Activated T-cell treated with anti-CD3 and anti-CD28 coated beads, Interleukin-2, amount 50 U/mL, for 4 hours (primary cell): ENCODE measurements at regions not wholly inside any gene's neighbourhood (a gene's known extent, or its start where the extent isn't known, plus 50 kb on each side); places are given as distances from the start of the nearest gene placed in this dataset.
"Not testable (repeated sequence)": the region's sequence is repeated elsewhere in the genome, so short reads cannot be mapped to it uniquely, and the experiment has no call there.

Experiments used
- ATAC-seq, 2 donors: fragments of 200-7000 bp; cut with Tn5 transposase; one replicate each; pipeline ENCODE4 v1.10.0; 2021
- DNase-seq: peaks from one replicate; pipeline ENCODE4 v3.0.0-alpha.2; 2020
- H3K27me3 Mint-ChIP-seq: one replicate; pipeline ENCODE4 v1.8.0; 2021; ENCODE audit warnings: low read depth, mixed read lengths
- H3K36me3 Mint-ChIP-seq: one replicate; pipeline ENCODE4 v1.8.0; 2022; ENCODE audit warnings: mixed read lengths; ENCODE audit not compliant: insufficient read depth
- H3K4me1 Mint-ChIP-seq: one replicate; pipeline ENCODE4 v1.8.0; 2021; ENCODE audit warnings: low read depth, mixed read lengths
- H3K4me3 Mint-ChIP-seq: one replicate; pipeline ENCODE4 v1.8.0; 2021; ENCODE audit warnings: mild to moderate bottlenecking, moderate library complexity, mixed read lengths
- H3K9me3 Mint-ChIP-seq: one replicate; pipeline ENCODE4 v1.8.0; 2021; ENCODE audit warnings: mixed read lengths

DNA sequence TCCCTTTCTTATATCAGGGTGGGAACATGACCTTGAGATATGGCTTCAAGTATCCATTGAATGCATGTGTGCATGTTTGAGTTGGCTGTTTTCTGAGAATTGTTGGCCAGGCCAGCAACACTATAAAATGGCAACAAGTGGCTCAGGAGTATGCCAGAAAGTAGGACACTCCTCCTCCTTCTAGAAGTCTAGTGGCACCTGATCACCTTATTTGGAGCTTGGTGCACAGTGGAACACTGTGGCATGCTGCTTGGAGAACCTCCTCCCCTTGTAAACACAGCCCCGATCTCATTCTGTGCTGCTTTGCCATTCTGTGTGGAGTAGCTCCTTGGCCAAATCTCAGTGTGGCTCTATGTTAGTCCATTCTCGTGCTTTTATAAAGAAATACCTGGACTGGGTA is 114.8 kb upstream of the NDN start:
- ATAC-seq (no peak), DNase-seq (no peak)
- no peak overlapping the region for H3K4me3 Mint-ChIP-seq
- H3K4me1 Mint-ChIP-seq, result no peaks in the 10 kb centered on the region
- peaks cover 14% of the 10 kb centered on the region for H3K9me3 Mint-ChIP-seq
- H3K36me3 Mint-ChIP-seq, result no peaks in the 10 kb centered on the region
- no peaks in the 10 kb centered on the region for H3K27me3 Mint-ChIP-seq

DNA sequence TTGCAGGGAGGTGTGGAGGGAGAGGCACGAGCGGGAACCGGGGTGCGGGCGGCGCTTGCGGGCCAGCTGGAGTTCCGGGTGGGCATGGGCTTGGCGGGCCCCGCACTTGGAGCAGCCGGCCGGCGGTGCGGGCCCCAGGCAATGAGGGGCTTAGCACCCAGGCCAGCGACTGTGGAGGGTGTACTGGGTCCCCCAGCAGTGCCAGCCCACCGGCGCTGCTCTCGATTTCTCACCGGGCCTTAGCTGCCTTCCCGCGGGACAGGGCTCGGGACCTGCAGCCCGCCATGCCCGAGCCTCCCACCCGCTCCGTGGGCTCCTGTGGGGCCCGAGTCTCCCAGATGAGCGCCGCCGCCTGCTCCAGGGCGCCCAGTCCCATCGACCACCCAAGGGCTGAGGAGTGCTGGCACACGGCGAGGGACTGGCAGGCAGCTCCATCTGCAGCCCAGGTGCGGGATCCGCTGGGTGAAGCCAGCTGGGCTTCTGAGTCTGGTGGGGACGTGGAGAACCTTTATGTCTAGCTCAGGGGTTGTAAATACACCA is 115.9 kb upstream of the NDN start:
- H3K27me3 Mint-ChIP-seq, H3K4me3 Mint-ChIP-seq, H3K36me3 Mint-ChIP-seq, ATAC-seq, H3K4me1 Mint-ChIP-seq, DNase-seq: not testable (repeated sequence)
- H3K9me3 Mint-ChIP-seq, result peaks cover 14% of the 10 kb centered on the region

DNA sequence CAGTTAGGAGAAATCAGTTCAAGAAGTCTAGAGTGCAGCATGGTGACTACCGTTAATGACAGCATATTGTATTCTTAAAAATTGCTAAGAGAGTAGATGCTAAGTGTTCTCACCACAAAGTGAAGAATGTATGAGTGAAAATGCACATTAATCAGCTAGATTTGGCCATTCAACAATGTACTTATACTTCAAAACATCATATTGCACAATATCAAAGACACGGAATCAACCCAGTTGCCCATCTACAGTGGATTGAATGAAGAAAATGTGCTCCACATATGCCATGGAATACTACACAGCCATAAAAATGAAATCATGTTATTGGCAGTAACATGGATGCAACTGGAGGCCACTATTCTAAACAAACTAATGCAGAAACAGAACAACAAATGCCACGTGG is 119.9 kb upstream of the NDN start:
- Mint-ChIP-seq H3K9me3 (peaks cover 7% of the 10 kb centered on the region), H3K4me1 (no peaks in the 10 kb centered on the region), H3K36me3 (no peaks in the 10 kb centered on the region), H3K27me3 (no peaks in the 10 kb centered on the region), H3K4me3 (no peak overlapping the region)
- ATAC-seq, result no peak
- DNase-seq, result no peak

- DNase-seq, result no peak
- Mint-ChIP-seq H3K27me3 (no peaks in the 10 kb centered on the region), H3K36me3 (no peaks in the 10 kb centered on the region), H3K4me1 (no peaks in the 10 kb centered on the region), H3K4me3 (no peak overlapping the region), H3K9me3 (peaks cover 6% of the 10 kb centered on the region)
- no peak for ATAC-seq
Measured at GRCh38 chr15:23823508-23823907, 136.4 kb upstream of the NDN start.

- Mint-ChIP-seq H3K4me1 (no peaks in the 10 kb centered on the region), H3K36me3 (no peaks in the 10 kb centered on the region), H3K4me3 (no peak overlapping the region), H3K27me3 (no peaks in the 10 kb centered on the region), H3K9me3 (peaks cover 17% of the 10 kb centered on the region)
- DNase-seq, result no peak
- no peak for ATAC-seq
Measured at GRCh38 chr15:23828786-23829185, 141.7 kb upstream of the NDN start.

- Mint-ChIP-seq H3K27me3 (no peaks in the 10 kb centered on the region), H3K4me3 (no peak overlapping the region), H3K4me1 (no peaks in the 10 kb centered on the region), H3K36me3 (no peaks in the 10 kb centered on the region), H3K9me3 (peaks cover 18% of the 10 kb centered on the region)
- DNase-seq (no peak), ATAC-seq (no peak)
Measured at GRCh38 chr15:23835953-23836352, 148.8 kb upstream of the NDN start.

- H3K27me3 Mint-ChIP-seq, result no peaks in the 10 kb centered on the region
- H3K36me3 Mint-ChIP-seq, result no peaks in the 10 kb centered on the region
Measured at GRCh38 chr15:23839893-23840474, 152.9 kb upstream of the NDN start.

DNA sequence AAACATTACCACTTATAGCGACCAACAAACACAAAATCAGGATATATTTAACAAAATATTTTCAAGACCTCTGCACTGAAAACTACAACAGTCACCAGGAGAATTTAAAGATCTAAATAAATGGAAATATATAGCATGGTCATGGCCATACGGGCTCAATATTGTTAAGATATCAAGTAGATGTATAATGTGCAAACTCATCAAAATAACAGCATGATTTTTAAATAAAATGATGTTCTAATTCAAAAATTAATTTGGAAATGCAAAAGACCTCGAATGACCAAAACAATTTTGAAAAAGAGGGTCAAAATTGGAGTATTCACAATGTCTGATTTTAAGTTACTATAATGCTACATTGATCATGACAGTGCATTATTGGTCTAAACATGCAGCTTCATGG is 159.1 kb upstream of the NDN start:
- ATAC-seq (no peak), DNase-seq (no peak)
- Mint-ChIP-seq H3K27me3 (no peaks in the 10 kb centered on the region), H3K9me3 (peaks cover 12% of the 10 kb centered on the region), H3K4me1 (no peaks in the 10 kb centered on the region), H3K4me3 (no peak overlapping the region), H3K36me3 (no peaks in the 10 kb centered on the region)

More at GRCh38 chr15:23839893-23840474, 152.9 kb upstream of the NDN start:
- DNase-seq (no peak), ATAC-seq (no peak)
- Mint-ChIP-seq H3K4me1 (no peaks in the 10 kb centered on the region), H3K4me3 (no peak overlapping the region), H3K9me3 (peaks cover 4% of the 10 kb centered on the region)

DNA sequence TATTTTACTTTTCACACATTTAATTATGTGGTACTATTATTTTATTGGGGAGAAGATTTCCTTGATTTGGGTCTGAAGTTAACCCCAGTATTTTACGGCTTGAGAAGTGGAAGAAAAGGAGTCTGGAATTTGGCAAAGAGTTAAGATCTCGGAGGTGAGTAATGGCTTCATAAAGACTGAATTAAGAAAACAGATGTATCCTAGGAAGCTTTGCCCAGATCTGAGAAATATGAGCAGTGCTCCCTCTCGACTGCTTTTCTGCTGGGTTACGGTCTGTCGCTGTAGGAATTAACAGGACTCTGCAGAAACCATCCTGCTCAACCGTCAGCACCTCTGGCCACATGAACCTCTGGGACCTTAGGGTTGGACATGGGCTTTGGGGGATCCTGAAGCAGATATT is 163.6 kb upstream of the NDN start:
- DNase-seq, result no peak
- Mint-ChIP-seq H3K4me1 (no peaks in the 10 kb centered on the region), H3K9me3 (peaks cover 12% of the 10 kb centered on the region), H3K4me3 (no peak overlapping the region), H3K36me3 (no peaks in the 10 kb centered on the region), H3K27me3 (no peaks in the 10 kb centered on the region)
- ATAC-seq, result no peak

DNA sequence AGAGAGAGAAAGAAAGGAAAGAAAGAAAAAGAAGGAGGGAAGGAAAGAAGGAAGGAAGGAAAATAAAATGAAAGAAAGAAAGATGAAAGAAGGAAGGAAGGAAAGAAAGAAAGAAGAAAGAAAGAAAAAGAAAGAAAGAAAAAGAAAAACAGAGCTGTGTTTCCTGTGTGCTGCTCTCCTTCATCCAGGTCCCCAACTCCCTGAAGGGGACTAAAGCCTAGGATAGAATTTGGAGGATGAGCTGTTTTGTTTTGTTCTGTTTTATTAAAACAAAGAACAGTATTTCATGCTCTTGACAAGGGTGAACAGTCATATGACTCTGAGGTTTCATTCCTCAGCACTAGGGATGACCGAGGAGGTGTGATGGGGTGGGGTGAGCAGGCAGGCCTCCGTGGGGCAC is 164.8 kb upstream of the NDN start:
- H3K27me3 Mint-ChIP-seq, result no peaks in the 10 kb centered on the region
- H3K36me3 Mint-ChIP-seq, result no peaks in the 10 kb centered on the region
- peaks cover 11% of the 10 kb centered on the region for H3K9me3 Mint-ChIP-seq
- ATAC-seq, result no peak
- no peaks in the 10 kb centered on the region for H3K4me1 Mint-ChIP-seq
- H3K4me3 Mint-ChIP-seq, result no peak overlapping the region
- no peak for DNase-seq

DNA sequence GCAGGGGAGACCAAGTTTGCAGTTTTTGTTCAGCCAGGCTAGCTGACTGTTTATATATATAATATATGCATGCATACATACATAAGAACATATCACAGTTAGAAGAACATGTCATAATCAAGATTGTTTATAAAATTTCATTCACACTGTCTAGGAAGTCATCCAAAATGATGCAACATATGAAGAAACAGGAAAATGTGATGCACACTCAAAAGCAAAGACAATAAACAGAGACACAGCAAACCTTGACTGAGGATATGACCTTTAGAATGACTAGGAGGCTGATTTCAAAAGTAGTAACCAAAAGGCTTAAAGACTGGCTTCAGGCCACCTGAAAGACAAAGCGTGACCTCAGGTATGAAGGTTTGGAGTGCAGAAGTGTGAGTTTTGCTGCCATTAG is 166.2 kb upstream of the NDN start:
- H3K4me3 Mint-ChIP-seq, result no peak overlapping the region
- peaks cover 4% of the 10 kb centered on the region for H3K9me3 Mint-ChIP-seq
- no peaks in the 10 kb centered on the region for H3K27me3 Mint-ChIP-seq
- no peak for DNase-seq
- ATAC-seq, result no peak
- H3K36me3 Mint-ChIP-seq, result no peaks in the 10 kb centered on the region
- no peaks in the 10 kb centered on the region for H3K4me1 Mint-ChIP-seq

- no peak overlapping the region for H3K4me3 Mint-ChIP-seq
- H3K4me1 Mint-ChIP-seq, result no peaks in the 10 kb centered on the region
- DNase-seq (no peak), ATAC-seq (no peak)
- H3K9me3 Mint-ChIP-seq, result peaks cover 4% of the 10 kb centered on the region
- no peaks in the 10 kb centered on the region for H3K36me3 Mint-ChIP-seq
- no peaks in the 10 kb centered on the region for H3K27me3 Mint-ChIP-seq
Measured at GRCh38 chr15:23854203-23854911, 167.3 kb upstream of the NDN start.

GRCh38 chr15:23854912-23855659 is 168.0 kb upstream of the NDN start:
- no peak for DNase-seq
- no peak for ATAC-seq
- H3K27me3 Mint-ChIP-seq, result no peaks in the 10 kb centered on the region
- H3K9me3 Mint-ChIP-seq, result peaks cover 7% of the 10 kb centered on the region
- H3K4me3 Mint-ChIP-seq, result no peak overlapping the region
- H3K4me1 Mint-ChIP-seq, result no peaks in the 10 kb centered on the region
- H3K36me3 Mint-ChIP-seq, result no peaks in the 10 kb centered on the region

- Mint-ChIP-seq H3K4me3 (no peak overlapping the region), H3K9me3 (peaks cover 7% of the 10 kb centered on the region), H3K36me3 (no peaks in the 10 kb centered on the region), H3K4me1 (no peaks in the 10 kb centered on the region), H3K27me3 (no peaks in the 10 kb centered on the region)
- DNase-seq (no peak), ATAC-seq (no peak)
Measured at GRCh38 chr15:23855947-23856346, 168.8 kb upstream of the NDN start.
